OCI-M1 (cell line): ENCODE measurements at regions not wholly inside any gene's neighbourhood (a gene's known extent, or its start where the extent isn't known, plus 50 kb on each side); places are given as distances from the start of the nearest gene placed in this dataset.

Experiments used
- DNase-seq: peaks from one replicate; lab custom pipeline; 2025; lab: John Stamatoyannopoulos, UW

DNA sequence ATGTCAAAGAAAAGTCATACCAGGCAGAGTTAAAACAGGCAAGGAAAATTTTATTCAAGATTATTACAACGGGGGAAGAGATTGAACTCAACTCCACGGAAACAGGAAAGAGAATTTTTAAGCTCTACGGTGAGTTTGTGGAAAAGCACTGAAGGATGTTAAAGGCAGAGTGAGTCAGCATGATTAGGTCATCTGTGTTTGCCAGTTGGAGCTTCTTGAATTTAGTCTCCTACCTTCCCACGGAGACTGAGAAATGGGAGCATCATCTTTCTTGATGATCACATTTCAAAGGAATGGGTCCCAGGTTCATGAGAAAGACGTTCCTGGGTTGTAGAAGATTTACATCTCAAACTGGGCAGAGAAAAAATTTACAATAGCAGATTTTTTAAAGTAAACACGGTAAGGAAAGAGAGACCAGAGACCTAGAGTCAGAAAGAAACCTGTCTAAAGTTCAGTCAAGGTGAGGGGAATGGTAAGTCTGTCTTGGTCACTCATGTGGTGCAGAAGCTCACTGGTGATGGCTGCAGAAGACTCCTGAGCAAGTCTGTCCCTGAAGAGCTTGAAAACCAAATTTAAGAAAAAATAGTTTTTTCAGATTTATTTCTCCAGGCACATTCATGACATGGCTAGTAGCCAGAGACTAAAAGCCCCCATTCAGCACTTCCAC lies 516.9 kb upstream of the LRRN3 start:
- DNase-seq: peak; percentile 35

DNA sequence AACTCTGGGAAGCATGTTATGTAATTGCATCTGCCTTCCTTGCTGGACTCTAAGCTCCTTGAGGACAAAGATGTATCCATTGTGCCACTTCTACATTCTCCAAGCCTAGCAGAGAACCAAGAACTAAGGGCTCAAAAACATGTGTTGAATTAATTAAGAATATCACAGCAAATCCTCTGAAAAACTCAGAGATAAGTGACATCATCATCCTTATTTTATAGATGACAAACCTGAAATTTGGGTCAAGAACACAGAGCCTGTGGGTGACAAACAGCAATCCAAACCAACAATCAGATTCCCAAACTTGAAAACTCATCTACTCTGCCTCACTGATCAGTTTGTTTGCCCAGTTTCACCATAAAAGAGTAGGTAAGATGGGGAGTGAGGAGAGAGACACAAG lies 503.6 kb upstream of the LRRN3 start:
- no peak for DNase-seq

DNA sequence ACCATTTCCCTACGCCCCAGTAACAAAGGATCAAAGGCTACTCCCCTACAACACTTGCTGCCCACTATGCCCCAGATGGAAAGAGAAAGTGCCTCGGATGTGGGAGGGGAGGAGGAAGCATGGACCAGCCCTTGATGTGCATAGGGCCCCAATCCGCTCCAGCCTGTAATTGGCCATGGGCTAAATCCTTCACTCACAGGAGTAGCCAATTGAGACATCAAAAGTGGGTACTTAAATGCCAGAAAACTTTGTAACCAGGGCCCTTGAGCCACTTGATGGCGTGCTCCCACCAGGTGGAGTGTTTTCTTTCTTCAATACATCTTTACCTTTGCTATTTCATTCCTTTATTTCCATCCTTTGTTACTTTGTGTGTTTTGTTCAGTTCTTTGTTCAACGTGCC lies 500.5 kb upstream of the LRRN3 start:
- no peak for DNase-seq

DNA sequence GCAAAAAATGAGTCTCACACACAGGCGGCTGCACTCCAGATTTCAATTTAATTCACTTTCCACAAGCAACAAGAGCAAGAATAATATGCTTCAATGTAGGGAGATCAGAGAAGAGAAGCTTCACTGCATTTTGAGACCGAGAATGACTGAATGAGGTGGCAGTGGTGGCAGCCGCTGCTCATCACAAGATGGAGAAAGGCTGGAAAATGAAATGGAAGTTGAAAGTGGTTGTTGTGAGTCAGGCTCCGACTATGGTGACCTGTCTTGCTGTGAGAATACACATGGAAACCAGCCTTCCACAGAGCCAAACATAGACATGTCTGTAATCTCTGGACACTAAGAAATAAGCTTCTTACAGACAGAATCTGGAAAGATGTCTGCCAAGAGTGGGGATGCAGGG lies 499.6 kb upstream of the LRRN3 start:
- no peak for DNase-seq

DNA sequence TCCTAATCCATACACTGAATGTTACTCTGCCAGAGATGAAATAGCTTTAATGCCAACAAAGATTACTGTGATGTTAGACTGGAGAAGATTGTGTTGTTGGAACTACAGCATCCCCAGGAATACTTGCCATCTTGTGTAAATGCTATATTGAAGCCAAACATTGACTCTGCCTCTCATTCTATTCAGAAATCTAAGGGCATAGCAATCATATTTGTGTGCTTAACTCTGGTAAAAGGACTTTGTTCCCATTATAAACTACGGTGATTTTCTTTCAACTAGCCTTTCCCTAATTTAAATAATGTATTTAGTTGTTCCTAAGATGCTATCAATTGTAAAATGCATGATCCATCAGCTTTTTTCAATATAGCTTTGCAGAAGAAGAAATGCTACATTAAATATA lies 498.4 kb upstream of the LRRN3 start:
- DNase-seq: no peak

DNA sequence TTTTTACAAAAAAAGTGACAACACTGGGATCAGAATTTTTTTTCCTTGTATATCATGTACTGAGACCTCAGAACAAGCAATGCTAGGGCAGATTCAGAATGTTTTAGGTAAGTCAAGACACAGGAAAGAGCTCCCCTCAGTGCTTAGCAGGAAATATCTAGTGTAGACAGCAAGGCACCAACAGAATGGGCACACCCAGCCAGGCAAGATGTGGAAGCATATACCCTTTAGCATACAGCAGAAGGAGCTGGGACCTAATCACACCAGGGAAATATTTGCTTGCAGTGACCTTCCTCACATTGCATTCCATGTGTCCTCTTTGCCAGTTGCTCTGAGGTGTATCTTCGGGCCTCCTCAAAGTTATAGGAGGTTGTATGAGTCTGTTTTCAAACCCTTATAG lies 497.6 kb upstream of the LRRN3 start:
- DNase-seq: no peak

DNA sequence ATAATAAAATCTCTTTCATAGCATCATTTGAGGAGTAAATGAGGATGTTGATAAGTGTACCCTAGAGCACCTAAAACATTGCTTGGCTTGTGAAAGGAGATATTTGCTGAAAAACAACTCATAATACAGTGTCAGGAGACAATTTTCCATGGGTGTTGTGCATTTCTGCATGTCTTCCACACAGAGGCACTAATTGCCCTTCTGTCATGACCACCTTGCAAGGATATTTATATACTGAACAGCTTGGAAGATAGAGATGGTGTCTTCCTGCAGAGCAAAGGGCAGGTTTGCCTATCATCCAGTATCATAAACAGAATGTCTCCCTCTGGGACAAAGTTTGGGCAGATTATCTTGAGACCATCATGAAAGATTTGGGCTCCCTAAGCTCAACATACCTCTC lies 495.2 kb upstream of the LRRN3 start:
- no peak for DNase-seq

DNA sequence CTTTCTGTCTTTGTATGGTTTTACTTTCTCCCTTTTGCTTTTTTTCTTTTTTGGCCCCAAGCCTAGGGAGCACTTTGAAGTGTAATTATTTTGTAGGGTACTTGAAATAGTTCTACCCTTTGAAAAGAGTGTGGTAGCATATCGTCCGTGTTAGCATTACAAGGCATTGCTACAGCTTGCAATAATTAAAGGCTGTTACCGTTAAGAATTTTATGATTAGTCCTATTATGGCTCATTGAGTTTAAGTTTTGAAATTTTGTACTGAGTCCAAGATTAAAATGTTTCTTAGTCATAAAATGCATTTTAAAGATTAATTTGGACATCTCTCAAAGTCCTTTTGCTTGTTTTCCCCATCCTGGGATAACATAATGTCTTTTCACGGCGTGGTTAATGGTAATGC lies 490.0 kb upstream of the LRRN3 start:
- no peak for DNase-seq

DNA sequence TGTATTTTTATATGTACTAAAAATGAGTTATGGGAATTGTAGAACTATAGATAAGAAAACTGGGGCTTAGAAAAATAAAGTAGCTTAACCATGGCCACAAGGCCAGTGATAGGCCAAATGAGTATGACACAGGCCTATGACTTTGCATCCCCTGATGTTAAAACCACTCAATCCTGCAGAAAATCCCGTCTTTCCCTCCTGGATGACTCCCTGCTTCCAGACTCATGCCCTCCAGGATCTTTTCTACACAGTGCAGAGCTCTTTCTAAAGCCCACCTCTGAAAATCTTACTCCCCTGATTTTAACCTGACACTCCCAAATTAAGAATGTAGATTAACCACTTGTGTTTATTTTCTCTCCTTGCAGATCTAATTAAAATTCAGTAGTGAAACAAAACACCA lies 489.2 kb upstream of the LRRN3 start:
- no peak for DNase-seq

DNA sequence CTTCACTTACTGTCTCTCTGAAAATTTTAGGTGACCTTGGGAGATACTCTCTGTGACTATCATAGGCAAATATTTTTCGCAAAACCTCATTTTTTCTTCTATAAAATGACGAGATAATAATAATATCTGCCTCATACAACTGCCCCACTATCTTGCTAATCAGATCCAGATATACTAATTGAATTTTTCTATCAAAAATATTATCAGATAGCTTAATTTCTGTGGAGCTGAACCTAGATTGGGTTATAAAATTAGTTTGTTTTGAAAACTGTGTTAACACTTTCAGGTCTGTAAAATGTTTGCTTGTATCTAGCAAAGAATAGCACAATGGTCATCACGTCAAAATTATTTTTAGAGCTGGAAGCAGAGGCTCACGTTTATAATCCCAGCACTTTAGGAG lies 486.7 kb upstream of the LRRN3 start:
- DNase-seq: no peak

DNA sequence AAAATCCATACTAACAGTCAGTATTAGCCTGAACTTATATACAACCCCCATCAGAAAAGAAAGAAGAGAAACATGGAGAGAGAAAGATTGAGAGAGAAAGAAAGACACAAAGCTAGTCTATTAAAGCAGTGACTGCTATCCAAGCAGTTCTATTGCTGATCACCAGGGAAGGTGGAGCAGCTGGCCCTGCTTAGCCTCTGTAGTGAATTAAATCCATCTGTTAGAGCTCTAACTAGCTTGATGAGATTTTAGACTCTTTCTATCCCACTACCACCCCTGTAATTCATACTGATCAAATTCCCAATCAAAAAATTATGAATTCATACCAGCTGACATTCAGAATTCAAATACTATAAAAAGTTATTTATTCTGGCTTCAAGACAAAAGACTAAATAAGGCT lies 486.0 kb upstream of the LRRN3 start:
- no peak for DNase-seq

DNA sequence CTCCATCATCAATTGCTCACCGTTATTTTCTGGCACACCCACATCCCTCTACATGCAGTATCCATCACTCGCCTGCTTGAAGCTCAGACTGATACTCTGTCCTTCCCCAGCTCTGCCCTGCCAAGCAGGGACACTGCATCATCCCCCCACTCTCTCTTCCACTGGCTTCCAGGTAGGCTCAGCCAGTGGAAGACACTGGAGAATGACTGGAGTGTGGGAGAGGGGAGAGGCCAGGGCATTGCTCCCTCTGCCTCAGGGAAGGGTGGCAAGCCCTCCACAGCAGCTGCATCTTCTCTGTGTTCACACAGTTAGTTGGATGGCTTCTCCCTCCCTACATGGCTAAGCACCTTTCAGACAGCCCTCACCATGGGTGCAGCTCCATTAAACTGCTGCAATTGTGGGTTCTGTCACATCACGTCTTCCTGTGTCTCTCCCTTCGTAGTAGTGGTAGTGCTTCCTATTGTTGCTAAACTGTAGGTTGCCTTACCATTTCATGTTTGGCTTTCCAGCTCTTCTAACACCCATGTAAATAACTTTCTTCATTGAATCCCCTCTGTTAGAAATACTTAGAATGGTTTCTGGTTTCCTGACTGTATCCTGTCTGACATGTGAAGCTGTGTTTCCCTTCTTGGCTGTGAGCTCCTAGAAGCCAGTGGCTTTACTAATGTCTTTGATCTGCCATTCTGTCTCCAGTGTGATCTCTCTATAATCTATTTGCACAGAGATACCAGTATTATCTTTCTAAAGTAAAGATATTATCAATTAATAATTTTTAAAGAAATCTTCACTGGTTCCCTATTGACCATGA lies 483.7 kb upstream of the LRRN3 start:
- DNase-seq: no peak

DNA sequence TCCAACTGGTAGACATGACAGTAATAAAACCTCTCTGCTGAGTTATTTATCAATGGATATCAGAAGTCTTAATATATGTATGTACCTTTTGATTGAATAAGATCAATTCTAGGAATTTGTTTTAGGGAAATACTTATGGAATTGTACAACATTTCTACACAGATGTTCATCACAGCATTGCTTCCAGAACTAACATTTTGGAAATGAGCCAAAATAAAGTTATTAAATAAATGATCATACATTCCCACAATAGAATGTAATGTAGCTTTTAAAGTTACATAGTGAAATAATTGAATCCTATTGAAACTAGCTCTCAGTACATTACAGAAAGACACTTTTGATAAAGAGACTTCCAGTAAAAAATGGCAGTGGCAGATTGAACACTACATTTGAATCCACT lies 481.6 kb upstream of the LRRN3 start:
- no peak for DNase-seq

DNA sequence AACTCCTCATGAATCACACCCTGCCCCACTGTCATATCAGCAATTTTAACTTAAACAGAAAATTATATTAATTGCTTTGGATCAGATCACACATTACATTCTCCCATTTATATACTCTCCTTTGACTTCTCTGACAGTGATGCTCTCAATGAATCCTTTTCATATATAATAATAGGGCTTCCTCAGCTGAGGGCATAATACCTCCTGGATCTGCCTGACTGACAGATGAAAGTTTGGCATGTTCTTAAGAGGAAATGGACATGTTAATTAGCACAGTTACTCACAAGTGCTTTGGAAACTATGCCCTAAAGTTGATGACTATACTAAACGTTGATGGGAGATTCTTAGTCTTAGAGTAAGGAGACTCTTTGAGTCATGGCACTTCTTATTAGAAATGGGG lies 478.2 kb upstream of the LRRN3 start:
- no peak for DNase-seq
